Caki2 (cell line): ENCODE measurements at regions not wholly inside any gene's neighbourhood (a gene's known extent, or its start where the extent isn't known, plus 50 kb on each side); places are given as distances from the start of the nearest gene placed in this dataset.
A peak's percentile ranks its signal among the peaks of the same experiment; 100 is the strongest.
"Not testable (repeated sequence)": the region's sequence is repeated elsewhere in the genome, so short reads cannot be mapped to it uniquely, and the experiment has no call there.

Experiments
- DNase-seq: peaks from one replicate; pipeline ENCODE4 v3.0.0-alpha.2; 2015; ENCODE audit warnings: low read depth
- in situ Hi-C: cut with HindIII; loops from 2 replicates; pipeline ENCODE4 v1.10.0; 2016; ENCODE audit warnings: low sequenced_read_pairs, low pct_unique_long_range_greater_than_20kb, mixed read lengths

DNA sequence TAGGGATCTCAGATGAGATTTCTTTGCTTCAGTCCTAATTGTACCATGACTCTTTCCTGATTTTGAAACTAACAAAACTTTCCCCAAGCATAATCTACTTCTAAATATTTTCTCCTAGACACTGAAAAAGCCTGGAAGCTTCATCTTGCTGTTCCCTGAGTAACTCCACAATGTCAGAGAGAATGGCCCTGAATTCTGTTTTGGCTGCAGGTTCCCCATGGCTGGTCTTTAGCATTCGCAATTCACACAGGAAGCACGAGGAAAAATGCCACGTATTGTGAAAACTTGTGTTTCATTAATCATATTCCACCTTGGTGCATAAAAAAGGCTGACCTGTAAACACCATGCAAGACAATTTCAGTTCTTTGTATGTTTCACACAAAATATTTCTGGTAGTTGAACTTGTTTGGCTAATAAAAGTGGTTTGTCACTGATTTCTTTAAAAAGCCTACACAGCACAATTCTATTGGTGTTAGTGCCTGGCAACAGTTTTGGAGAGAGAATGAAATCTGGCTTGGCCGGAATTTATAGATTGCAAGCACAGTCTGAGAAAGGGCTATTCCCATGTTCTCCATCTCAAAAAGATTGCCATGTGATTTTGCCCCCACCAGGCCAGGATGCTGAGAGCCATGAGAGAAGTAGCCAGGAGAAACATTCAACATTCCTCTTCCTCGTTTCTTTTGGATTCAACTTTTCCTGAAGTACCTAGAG, 367.1 kb downstream of the NDFIP2 start:
- DNase-seq, result no peak
- in situ Hi-C loops, result no loop called here

- no peak for DNase-seq
- in situ Hi-C loops, result no loop called here
Measured at GRCh38 chr13:79846386-79846785, 365.4 kb downstream of the NDFIP2 start.

DNA sequence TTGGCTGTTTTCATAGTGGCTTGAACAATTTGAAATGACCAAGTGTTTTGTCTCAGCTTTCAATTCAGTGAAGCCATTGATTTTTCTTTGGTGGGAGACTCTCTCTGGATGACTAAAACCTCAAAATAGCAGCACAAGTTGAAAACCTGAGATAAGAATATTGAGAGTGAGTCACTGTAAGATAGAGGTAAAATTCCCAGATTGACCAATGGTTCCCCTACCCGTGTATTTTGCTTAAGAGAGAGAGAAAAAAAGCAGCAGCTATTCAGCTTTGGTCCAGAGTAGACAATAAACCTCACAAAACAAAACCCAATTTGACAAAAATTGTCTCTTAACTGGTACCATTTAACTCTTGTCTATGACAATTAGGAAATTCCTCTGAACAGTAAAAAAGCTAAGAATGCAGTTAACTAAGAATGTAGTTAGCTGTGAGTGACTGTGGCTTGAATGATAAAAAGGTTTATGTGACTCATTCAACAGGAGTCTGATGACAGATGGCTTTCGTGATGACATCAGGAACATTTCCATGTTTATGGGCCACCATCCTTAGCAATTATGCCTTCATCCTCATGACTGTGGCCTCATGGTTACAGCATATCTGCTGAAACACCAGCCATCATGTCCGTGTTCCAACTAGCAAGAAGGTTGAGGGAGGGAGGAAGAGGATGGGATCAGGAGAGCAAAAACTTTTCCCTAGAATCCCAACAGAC, 356.9 kb downstream of the NDFIP2 start:
- DNase-seq, result peak; percentile 4
- in situ Hi-C loops, result no loop called here

- DNase-seq, in situ Hi-C loops: not testable (repeated sequence)
Measured at GRCh38 chr13:79836121-79836520, 355.2 kb downstream of the NDFIP2 start.

DNA sequence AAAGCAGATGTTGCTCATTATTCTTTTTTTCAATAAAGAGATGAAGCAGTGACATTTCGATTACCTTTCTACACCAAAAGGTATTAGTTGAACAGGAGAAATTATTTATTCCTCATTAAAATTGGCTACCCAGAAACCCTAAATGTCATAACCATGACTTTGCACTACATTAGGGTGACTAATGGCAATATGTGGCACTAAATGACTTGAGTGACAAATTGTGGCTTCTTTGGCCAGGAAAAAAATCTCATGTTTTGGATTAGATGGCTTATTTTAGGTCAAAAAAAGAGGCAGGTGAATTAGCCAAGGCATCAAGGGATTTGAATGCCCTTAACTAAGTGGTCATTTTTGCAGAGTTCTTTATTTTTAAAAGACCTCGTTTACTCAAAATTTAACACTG, 353.9 kb downstream of the NDFIP2 start:
- no peak for DNase-seq
- in situ Hi-C loops, result no loop called here

DNA sequence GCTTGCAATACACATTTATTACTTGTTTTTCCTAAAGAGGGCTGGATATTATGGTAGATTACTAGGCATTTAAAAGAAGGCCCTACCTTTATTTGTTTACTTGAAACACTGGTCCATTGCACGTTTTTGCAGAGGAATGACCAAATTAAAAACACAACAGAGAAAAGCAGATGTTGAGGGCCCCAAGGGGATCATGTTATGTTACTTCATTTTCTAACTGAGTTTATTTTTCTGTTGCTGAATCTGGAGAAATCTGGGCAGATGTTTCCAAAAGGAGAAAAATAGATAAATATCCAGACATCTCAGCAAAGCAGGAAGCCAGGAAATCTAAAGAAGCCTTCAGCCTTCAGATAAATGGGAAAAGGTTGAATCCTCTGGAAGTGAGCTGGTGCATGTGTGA, 353.0 kb downstream of the NDFIP2 start:
- DNase-seq, result no peak
- in situ Hi-C loops, result no loop called here

- DNase-seq, result no peak
- in situ Hi-C loops, result no loop called here
Measured at GRCh38 chr13:79831556-79831955, 350.6 kb downstream of the NDFIP2 start.

DNA sequence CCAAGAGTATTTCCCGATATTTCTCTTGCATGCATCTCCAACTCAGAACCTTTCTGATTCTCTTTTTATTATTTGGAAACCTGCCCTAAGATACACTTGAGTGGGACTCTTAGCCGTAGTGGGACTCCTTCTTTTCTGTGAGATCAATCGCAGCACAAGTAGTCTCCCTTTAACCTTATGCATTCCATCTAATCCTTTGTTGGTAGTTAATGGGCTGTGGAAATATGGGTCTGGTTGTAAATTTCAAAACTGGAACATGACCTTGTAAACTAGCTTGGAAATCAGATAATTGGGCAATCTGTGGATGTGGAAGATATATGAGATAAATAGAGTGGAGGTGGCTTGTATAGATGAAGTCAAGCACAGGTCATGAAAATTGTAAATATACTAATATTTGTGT, 350.0 kb downstream of the NDFIP2 start:
- in situ Hi-C loops, result no loop called here
- DNase-seq, result no peak

DNA sequence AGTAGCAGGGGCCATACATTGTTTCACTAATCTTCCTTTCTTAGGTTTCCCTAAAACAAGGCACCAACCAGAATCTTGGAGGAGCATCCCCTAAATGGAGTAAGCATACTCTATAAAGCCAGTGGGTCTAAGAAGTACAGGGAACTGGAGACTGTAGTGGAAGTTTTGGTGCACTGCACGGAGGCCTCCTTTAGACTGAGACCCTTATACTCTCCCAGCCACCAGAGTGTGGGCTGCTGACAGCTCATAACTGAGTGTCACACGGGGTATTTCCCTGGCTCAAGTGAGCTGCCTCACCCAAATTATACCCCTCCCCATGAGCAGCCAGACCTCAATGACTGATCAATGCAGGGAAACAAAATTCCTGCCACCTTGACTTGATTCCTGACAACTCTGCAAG, 349.5 kb downstream of the NDFIP2 start:
- in situ Hi-C loops, result no loop called here
- DNase-seq, result no peak

DNA sequence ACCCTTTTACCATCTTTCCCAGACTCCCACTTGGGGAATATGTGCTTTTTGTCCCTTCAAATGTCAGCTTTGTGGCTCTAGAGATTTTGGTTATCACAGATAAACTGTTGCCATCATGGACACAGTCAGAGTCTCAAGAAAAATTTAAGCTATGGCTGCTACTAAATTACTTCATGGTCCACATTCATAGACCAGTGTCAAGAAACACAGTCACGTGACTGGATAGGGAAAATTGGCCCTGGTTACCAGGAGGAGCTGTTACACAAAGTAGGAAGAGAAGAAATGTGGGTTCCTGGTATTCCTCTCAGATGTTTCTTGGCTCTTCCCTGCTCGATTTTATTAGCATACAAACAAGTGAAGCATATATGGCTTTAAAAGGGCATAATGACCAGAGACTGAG, 348.9 kb downstream of the NDFIP2 start:
- no peak for DNase-seq
- in situ Hi-C loops, result no loop called here

DNA sequence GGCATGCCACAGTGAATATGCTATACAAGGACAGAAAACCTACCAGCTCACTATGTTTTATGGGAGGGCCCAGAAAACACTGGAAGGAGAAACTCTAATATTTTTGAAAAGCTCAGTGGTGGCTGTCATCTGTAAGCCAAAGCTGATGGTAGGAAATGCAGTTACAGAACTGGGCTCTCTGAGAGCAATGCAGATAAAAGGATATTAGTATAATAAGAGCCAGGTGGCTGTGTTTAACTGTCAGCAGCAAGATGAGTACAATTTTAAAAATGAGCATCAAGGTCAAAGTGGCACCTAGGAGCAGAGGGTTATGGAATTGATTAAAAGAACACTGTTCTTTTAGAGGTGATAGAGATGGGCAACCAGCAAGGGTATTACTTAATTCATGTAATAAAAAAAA, 345.0 kb downstream of the NDFIP2 start:
- in situ Hi-C loops, result no loop called here

DNA sequence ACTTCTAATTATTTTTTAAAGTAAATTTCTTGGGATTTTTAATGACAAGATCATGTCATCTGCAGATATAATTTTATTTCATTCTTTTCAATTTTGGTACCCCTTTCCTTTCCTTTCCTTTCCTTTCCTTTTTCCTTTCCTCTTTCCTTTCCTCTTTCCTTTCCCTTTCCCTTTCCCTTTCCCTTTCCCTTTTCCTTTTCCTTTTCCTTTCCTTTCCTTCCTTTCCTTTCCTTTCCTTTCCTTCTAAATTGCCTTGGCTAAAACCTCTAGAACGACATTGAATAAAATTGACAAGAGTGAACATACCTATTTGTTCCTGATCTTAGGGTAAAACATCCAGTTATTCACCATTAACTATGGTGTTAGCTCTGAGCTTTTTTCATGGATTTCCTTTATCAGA, 334.1 kb downstream of the NDFIP2 start:
- in situ Hi-C loops, result no loop called here
- no peak for DNase-seq

More for the DNA sequence above, 345.0 kb downstream of the NDFIP2 start:
- DNase-seq, result no peak

DNA sequence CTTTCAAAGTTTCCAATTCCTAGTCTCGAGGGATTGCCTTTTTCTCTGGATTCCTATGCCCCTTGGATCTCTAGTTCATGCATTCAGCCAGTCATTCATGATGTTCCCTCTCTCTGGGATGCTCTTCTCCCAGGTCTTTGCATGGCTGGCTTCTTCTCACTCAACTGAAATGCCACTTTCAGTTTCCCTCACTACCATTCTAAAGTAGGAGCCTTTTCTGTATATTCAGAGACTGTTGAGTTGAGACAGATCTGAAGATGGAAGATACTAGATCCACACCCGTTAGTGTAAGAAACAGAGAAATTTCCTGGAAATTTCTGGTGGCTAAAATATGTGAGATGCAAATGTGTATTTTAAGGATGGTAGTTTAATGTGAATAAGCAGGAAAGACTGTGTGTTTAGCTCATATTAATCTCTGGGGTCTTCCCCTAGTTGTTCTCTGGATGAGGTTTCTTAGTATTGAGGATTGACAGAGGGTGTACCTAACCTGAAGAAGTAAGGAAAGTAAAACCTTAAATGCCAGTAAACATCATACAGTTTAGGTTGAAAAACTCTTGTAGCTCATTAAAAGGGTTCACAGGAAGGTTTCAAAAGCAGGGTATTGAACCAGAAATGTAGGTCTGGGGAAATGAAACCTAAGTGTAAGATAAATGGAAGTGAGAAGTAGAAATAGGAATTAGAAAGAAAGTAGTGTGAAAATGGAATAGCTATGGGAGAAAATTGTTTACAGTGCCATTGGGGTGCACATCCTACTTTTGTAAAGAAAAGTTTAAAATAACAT, 331.3 kb downstream of the NDFIP2 start:
- no peak for DNase-seq
- in situ Hi-C loops, result no loop called here

GRCh38 chr13:79811170-79811569, 330.2 kb downstream of the NDFIP2 start:
- no peak for DNase-seq
- in situ Hi-C loops, result no loop called here

DNA sequence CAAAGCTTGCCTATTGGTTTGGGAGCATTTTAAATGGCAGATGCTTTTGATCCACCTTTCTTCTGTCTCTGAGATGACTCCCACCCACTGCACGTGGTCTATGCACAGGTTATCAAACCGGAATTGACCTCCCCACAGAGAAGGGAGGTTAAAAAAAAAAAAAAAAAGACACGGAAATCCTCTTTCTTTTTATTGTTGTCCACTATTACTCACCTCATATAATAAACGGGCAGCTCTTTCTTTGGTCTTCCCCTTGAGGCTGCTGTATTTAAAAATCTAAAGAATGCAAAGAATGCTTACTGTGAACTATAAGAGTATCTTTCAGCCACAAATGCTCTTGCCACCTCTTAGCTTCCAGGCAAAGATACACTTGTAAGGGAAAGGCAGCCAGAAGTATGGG, 329.7 kb downstream of the NDFIP2 start:
- DNase-seq, result peak; percentile 53
- in situ Hi-C loops, result no loop called here

- no peak for DNase-seq
- in situ Hi-C loops, result no loop called here
Measured at GRCh38 chr13:79810018-79810417, 329.1 kb downstream of the NDFIP2 start.

- in situ Hi-C loops, result no loop called here
Measured at GRCh38 chr13:79808475-79808874, 327.5 kb downstream of the NDFIP2 start.

GRCh38 chr13:79807554-79807953, 326.6 kb downstream of the NDFIP2 start:
- in situ Hi-C loops, result no loop called here
- no peak for DNase-seq

More at GRCh38 chr13:79808475-79808874, 327.5 kb downstream of the NDFIP2 start:
- DNase-seq, result no peak

GRCh38 chr13:79806821-79807220, 325.9 kb downstream of the NDFIP2 start:
- in situ Hi-C loops, result no loop called here

More at GRCh38 chr13:79806821-79807220, 325.9 kb downstream of the NDFIP2 start:
- DNase-seq, result no peak
